RWPE1 (cell line): ENCODE measurements at regions not wholly inside any gene's neighbourhood (a gene's known extent, or its start where the extent isn't known, plus 50 kb on each side); places are given as distances from the start of the nearest gene placed in this dataset.
A peak's percentile ranks its signal among the peaks of the same experiment; 100 is the strongest.

Source experiments
- CTCF ChIA-PET: fragments of 350-600 bp; sonication (Branson Sonifier 250); formaldehyde crosslinking; extraction: SDS; loops from one replicate; lab custom pipeline; 2021; lab: Yijun Ruan, JAX
- POLR2A ChIA-PET: fragments of 400-600 bp; formaldehyde crosslinking; extraction: SDS; loops from one replicate; lab custom pipeline; 2020; ENCODE audit warnings: antibody characterized with exemption; ENCODE audit not compliant: low non-redundant PET; lab: Yijun Ruan, JAX
- DNase-seq: peaks from one replicate; pipeline ENCODE4 v3.0.0; 2012; ENCODE audit warnings: low spot score
- H3K27ac ChIP-seq: fragments of 450-650 bp; 2 replicates; pipeline ENCODE4 v1.5.1; 2017
- CTCF ChIP-seq: fragments of 450-650 bp; conservative IDR thresholded peaks from 2 replicates; pipeline ENCODE4 v1.5.1; 2017; ENCODE audit warnings: low read depth, mild to moderate bottlenecking

- POLR2A ChIA-PET = no interaction called here
- no peak overlapping the region for H3K27ac ChIP-seq
- no peak for TF ChIP-seq CTCF
- no peak for DNase-seq
- CTCF ChIA-PET = no interaction called here
Measured at GRCh38 chr1:175829845-175830244, 86.5 kb upstream of the TNR start.

GRCh38 chr1:175826705-175827104, 83.3 kb upstream of the TNR start:
- no peak overlapping the region for H3K27ac ChIP-seq
- no peak for TF ChIP-seq CTCF
- POLR2A ChIA-PET = no interaction called here
- CTCF ChIA-PET = interaction anchor here (0.7 kb wide), 1 partner anchor 209 kb away, joined by 3 read pairs; no protein-coding TSS in a partner anchor
- DNase-seq = no peak

- TF ChIP-seq CTCF = no peak
- CTCF ChIA-PET = no interaction called here
- POLR2A ChIA-PET = no interaction called here
- no peak overlapping the region for H3K27ac ChIP-seq
- no peak for DNase-seq
Measured at GRCh38 chr1:175824079-175824478, 80.7 kb upstream of the TNR start.

- ChIA-PET CTCF (no interaction called here), POLR2A (no interaction called here)
- TF ChIP-seq CTCF = no peak
- H3K27ac ChIP-seq = no peak overlapping the region
- DNase-seq = no peak
Measured at GRCh38 chr1:175823406-175823805, 80.0 kb upstream of the TNR start.

GRCh38 chr1:175822580-175822979, 79.2 kb upstream of the TNR start:
- ChIA-PET CTCF (no interaction called here), POLR2A (no interaction called here)
- DNase-seq = peak; percentile 54
- no peak for TF ChIP-seq CTCF
- no peak overlapping the region for H3K27ac ChIP-seq

GRCh38 chr1:175820456-175821025, 77.1 kb upstream of the TNR start:
- no peak overlapping the region for H3K27ac ChIP-seq
- no peak for TF ChIP-seq CTCF
- CTCF ChIA-PET = no interaction called here
- POLR2A ChIA-PET = no interaction called here
- no peak for DNase-seq
